ENCODE measurements at regions not wholly inside any gene's neighbourhood (a gene's known extent, or its start where the extent isn't known, plus 50 kb on each side); places are given as distances from the start of the nearest gene placed in this dataset.

GRCh38 chr7:24052572-24053260, 231.3 kb upstream of the NPY start:
- no peaks in the 10 kb centered on the region for H4K20me1 ChIP-seq (ENCODE audit: insufficient read depth, low read length)
- no peaks in the 10 kb centered on the region for H3K79me2 ChIP-seq (ENCODE audit: insufficient read depth, low read length)
- no peak for TF ChIP-seq CTCF (IDR thresholded peaks at IDR 0.05)
- DNase-seq, result no peak
- no peak overlapping the region for H3K4me2 ChIP-seq (replicated peaks; ENCODE audit: extremely low read depth, low read length, poor library complexity, severe bottlenecking)
- H3K9ac ChIP-seq (ENCODE audit: insufficient read depth, low read length, poor library complexity, severe bottlenecking), result no peak overlapping the region
- Mint-ChIP-seq H3K27me3 (ENCODE audit: low read depth in 3 of 3) (peaks cover 0 to 6% (median 1%) of the 10 kb centered on the region in 3 donors), H3K4me1 (no peaks in the 10 kb centered on the region), H3K27ac (no peak overlapping the region), H3K36me3 (no peaks in the 10 kb centered on the region), H3K4me3 (no peak overlapping the region), H3K9me3 (peaks cover 0 to 6% (median 0%) of the 10 kb centered on the region in 7 donors)
- no peak overlapping the region for H2AFZ ChIP-seq (ENCODE audit: insufficient read depth, low read depth, low read length, poor library complexity, severe bottlenecking)
- intact Hi-C loops (cut with micrococcal nuclease), result no loop called here
- H3K9me3 ChIP-seq (replicated peaks in 1 of 2; ENCODE audit: control insufficient read depth in 1 of 2, insufficient read depth in 1 of 2, low read length in 2 of 2), result peaks cover 0 to 2% of the 10 kb centered on the region in 2 donors
- H3K27me3 ChIP-seq (ENCODE audit: control insufficient read depth in 2 of 2, insufficient read depth in 2 of 2, low read length in 2 of 2), result no peaks in the 10 kb centered on the region
- no peak overlapping the region for H3K4me3 ChIP-seq (replicated peaks in 1 of 3; ENCODE audit: low read depth in 2 of 3, low read length in 3 of 3)
- no peaks in the 10 kb centered on the region for H3K36me3 ChIP-seq (replicated peaks in 1 of 2; ENCODE audit: control insufficient read depth in 1 of 2, insufficient read depth in 2 of 2, low read length in 2 of 2)
- no peak overlapping the region for H3K27ac ChIP-seq (ENCODE audit: low read depth in 1 of 2, low read length in 2 of 2)
- WGBS (ENCODE audit: insufficient coverage), result 31% methylated on average over 3 of the region's 6 CpGs
- H3K4me1 ChIP-seq (ENCODE audit: control insufficient read depth in 1 of 2, insufficient read depth in 2 of 2, low read length in 2 of 2), result no peaks in the 10 kb centered on the region

GRCh38 chr7:24054236-24054635, 229.8 kb upstream of the NPY start:
- intact Hi-C loops (cut with micrococcal nuclease), result no loop called here
- Mint-ChIP-seq H3K4me1 (no peaks in the 10 kb centered on the region), H3K9me3 (peaks cover 0 to 14% (median under 1%) of the 10 kb centered on the region in 7 donors), H3K4me3 (no peak overlapping the region), H3K27me3 (ENCODE audit: low read depth in 3 of 3) (peaks cover 0 to 2% (median 1%) of the 10 kb centered on the region in 3 donors), H3K27ac (no peak overlapping the region), H3K36me3 (no peaks in the 10 kb centered on the region)
- Histone ChIP-seq H3K36me3 (replicated peaks in 1 of 2; ENCODE audit: control insufficient read depth in 1 of 2, insufficient read depth in 2 of 2, low read length in 2 of 2) (no peaks in the 10 kb centered on the region), H3K79me2 (ENCODE audit: insufficient read depth, low read length) (no peaks in the 10 kb centered on the region), H3K4me1 (ENCODE audit: control insufficient read depth in 1 of 2, insufficient read depth in 2 of 2, low read length in 2 of 2) (no peaks in the 10 kb centered on the region), H3K4me2 (replicated peaks; ENCODE audit: extremely low read depth, low read length, poor library complexity, severe bottlenecking) (no peak overlapping the region), H3K9ac (ENCODE audit: insufficient read depth, low read length, poor library complexity, severe bottlenecking) (no peak overlapping the region), H3K27me3 (ENCODE audit: control insufficient read depth in 2 of 2, insufficient read depth in 2 of 2, low read length in 2 of 2) (no peaks in the 10 kb centered on the region), H3K9me3 (replicated peaks in 1 of 2; ENCODE audit: control insufficient read depth in 1 of 2, insufficient read depth in 1 of 2, low read length in 2 of 2) (peaks cover 0 to 11% of the 10 kb centered on the region in 2 donors), H4K20me1 (ENCODE audit: insufficient read depth, low read length) (no peaks in the 10 kb centered on the region), H3K27ac (ENCODE audit: low read depth in 1 of 2, low read length in 2 of 2) (no peak overlapping the region), H3K4me3 (replicated peaks in 1 of 3; ENCODE audit: low read depth in 2 of 3, low read length in 3 of 3) (no peak overlapping the region), H2AFZ (ENCODE audit: insufficient read depth, low read depth, low read length, poor library complexity, severe bottlenecking) (no peak overlapping the region)
- no peak for DNase-seq
- WGBS (ENCODE audit: insufficient coverage), result 50% methylated on average over 1 of the region's 2 CpGs
- no peak for TF ChIP-seq CTCF (IDR thresholded peaks at IDR 0.05)
